ENCODE measurements at regions not wholly inside any gene's neighbourhood (a gene's known extent, or its start where the extent isn't known, plus 50 kb on each side); places are given as distances from the start of the nearest gene placed in this dataset.

GRCh38 chr7:51789489-51789888 is 472.9 kb upstream of the COBL start:
- DNase-seq (ENCODE audit: low read depth), result no peak

DNA sequence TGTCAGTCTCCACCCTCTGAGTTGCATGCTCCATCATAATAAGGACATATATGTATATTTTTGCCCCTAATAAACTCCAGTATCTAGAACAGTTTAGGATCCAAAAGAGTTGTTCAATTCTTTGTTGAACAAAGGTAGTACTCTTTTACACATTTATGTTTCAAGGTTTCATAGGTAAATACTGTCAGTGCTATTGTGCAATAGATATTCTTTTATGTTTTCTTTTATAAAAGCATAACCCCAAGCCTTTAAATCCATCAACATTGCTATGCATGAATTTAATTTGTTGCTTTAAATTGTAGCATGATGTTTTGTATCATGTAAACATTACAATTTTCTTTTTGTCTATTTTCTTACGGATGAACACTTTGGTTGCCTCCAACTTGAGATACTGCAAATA is 469.7 kb upstream of the COBL start:
- no peak for DNase-seq (ENCODE audit: low read depth)

DNA sequence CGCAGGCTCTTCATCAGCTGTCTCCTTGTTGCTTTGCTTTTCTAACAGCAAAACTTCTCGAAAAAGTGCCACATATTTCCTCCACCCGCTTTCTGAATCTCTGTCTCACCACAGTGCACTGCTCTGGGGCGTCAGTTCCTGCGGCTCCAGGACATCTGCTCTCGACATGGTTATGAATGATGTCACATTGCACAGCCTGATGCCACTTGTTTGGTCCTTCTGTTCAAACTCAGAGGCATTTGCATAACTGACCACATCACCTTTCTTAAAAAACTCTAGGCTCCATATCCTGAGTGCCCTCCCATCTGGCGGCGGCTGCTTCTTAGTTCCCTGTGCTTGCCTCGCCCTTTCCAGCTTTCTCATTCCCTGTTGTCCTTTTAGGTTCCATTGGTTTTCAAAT is 469.3 kb upstream of the COBL start:
- no peak for DNase-seq (ENCODE audit: low read depth)

DNA sequence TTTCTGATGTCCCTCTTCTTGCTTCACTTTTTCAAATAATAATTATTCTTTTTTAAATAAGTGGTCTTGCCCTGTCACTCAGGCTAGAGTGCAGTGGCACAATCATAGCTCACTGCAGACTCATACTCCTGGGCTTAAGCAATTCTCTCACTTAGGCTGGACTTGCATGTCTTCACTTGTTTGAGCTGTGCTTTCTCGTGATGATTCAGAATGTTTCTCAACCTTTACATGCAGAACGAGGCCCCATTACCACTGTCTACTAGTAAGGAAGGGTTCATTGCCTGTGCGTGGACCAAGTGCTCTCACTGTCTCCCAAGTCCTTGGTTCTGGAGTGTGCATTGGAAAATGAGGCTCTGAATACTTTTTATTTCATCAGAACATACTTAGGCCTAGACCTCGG is 468.6 kb upstream of the COBL start:
- DNase-seq (ENCODE audit: low read depth), result no peak

DNA sequence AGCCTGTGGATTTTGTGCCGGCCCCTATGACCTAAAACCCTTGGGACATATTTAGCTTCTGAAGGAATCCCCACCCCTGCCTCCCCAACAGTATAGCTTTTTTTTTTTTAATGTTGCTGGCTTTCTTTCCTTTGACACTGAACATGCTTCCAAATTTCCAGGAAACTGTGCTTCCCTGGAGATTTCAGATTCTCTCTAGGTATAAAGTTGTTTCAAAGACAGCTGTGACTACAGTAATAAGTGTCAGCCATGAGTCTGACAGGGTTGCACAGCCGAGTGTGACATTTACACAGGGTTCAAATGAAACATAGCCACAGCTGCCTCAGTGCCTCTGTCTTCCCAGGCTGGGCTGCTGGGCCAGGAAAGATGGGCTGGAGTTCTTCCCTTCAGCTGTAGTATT is 466.6 kb upstream of the COBL start:
- no peak for DNase-seq (ENCODE audit: low read depth)

GRCh38 chr7:51778121-51778520 is 461.5 kb upstream of the COBL start:
- no peak for DNase-seq (ENCODE audit: low read depth)

DNA sequence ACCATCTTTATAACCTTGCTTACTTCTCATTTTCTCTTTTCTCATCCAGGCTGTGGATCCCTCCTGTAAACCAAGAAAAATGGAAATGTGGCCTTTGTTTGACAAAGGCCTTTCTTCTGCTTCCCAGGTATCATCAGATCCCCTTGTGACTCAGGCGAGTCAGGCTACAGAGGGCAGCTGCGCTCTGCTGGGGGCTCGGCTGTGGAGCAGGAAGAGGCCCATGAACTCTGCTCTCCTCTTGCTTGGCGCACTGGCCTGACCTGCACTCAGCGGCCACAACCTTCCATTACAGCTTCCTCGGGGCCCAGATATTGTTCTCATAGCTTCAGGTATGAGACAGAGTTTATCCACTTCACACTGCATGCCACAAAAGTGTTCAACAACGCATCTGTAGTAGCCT is 457.6 kb upstream of the COBL start:
- no peak for DNase-seq (ENCODE audit: low read depth)

DNA sequence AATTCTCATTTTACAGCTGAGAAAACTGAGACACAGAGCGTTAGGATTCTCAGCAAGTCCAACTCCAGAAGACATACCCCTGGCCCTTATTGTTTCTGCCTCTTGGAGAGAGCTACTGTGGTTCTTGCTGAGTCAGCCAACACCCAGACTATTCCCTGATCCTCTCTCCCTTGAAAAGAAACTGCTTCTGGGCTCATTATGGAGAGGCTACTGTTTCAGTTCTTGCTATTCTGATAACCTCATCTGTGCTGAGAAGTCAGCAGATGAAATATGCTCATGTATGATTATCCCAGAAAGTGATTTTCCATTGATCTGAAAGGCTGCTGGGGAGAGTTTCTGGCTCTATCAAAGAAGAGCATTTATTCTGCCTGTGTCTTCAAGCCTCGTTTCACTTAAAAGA is 455.6 kb upstream of the COBL start:
- DNase-seq (ENCODE audit: low read depth), result no peak

DNA sequence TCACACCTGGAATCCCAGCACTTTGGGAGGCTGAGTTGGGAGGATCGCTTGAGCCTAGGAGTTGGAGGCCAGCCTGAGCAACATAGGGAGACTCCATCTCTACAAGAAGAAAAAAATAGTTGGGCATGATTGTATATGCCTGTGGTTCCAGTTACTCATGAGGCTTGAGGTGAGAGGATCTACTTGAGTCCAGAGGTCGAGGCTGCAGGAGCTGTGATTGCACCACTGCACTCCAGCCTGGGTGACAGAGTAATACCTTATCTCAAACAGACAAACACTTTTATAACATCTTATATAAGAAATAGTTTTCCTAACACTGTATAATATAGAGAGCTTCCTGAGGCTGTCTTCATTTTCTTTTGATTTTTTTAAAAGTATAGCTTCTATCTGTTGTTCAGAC is 448.4 kb upstream of the COBL start:
- DNase-seq (ENCODE audit: low read depth), result no peak

GRCh38 chr7:51759985-51760384 is 443.4 kb upstream of the COBL start:
- DNase-seq (ENCODE audit: low read depth), result no peak

DNA sequence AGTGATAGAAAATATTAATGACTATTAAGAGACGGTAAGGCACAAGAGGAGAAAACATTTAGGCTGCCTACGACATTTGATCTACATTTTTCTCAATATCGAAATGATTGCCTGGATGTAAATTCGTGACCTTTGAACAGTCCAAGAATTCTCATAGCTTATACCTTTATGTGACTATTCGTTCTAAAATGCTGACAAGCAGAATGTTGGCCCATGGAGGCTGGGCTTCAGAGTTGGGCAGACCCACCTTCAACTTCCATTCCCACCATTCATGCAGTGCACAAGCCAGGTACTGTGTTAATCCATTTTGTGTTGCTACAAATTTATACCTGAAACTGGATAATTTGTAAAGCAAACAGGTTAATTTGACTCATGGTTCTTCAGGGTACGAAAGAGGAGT is 441.4 kb upstream of the COBL start:
- DNase-seq (ENCODE audit: low read depth), result no peak

GRCh38 chr7:51732951-51733350 is 416.3 kb upstream of the COBL start:
- DNase-seq (ENCODE audit: low read depth), result no peak

DNA sequence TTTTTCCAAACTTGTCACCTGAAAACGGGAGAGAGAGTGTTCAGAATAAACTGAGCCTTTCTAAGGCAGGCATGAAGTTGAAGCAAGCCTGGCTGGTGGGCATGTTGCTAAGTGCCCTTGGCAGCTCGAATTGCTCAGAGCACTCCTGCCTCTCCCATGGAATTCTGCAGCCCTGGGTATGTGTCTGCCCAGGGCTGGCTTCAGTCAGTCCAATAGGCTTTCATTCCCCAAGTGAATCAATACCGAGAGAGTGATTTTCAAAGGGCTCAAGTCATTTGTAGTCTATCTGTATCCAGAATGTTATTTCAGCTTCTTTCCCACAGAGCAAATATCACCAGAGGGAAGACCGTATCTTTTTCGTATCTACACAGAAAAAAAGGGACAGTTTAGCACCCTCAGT is 415.5 kb upstream of the COBL start:
- no peak for DNase-seq (ENCODE audit: low read depth)

DNA sequence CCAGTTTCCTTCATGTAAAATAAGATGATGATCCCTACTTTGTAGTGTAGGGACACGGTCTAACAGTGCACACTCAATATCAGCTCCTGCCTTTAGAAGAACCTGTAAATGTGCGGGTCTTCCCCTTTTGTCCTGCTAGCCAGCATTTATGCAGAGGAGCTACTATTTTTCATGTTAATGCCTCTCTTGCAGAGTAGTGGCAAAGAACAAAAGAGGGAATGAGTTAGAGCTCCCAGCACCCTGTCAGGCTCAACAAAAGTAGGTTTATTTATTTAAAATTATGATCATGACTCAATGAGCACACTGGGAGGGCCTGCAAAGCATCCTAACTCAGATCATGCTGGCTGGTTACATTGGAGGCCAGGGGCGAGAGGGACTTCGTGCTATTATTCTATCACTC is 414.5 kb upstream of the COBL start:
- DNase-seq (ENCODE audit: low read depth), result no peak

DNA sequence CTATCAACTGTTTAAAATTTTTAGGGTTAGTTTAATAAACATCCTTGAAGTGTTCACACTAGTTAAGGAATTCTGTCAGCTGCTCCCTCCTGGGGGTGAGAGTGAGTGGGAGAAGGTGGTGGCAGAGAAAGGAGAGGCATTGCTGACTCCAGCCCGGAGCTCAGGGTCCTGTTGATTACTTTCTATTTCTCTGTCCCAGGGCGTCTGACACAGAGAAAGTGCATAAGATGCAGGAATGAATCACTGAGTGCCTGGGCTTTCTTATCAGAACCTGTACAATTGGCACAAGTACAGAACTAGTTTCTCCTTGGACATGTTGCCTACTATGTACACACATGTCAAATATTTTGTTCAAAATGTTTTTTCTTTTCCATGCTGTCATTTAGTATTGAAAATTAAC is 410.8 kb upstream of the COBL start:
- no peak for DNase-seq (ENCODE audit: low read depth)

- DNase-seq (ENCODE audit: low read depth), result no peak
These were observed 390.2 kb upstream of the COBL start for GRCh38 chr7:51706851-51707250.

- DNase-seq (ENCODE audit: low read depth), result no peak
These were observed 389.1 kb upstream of the COBL start for GRCh38 chr7:51705701-51706100.

DNA sequence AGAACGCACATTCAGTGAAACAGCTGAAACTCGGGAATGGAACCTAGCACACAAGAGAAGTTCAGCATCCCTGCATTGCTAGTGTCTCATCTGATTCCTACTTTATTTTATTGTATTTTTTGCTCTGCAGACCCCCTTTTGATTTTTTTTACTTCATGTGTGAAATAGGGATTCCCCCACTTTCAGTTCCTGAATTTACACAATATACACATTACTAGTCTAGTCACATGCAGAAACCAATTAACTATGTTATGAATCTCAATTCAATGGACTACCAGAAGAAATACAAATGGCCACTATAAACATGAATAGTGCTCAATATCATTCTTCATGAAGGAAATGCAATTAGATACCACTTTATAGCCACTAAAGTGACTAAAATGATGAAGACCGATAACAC is 386.1 kb upstream of the COBL start:
- DNase-seq (ENCODE audit: low read depth), result no peak

DNA sequence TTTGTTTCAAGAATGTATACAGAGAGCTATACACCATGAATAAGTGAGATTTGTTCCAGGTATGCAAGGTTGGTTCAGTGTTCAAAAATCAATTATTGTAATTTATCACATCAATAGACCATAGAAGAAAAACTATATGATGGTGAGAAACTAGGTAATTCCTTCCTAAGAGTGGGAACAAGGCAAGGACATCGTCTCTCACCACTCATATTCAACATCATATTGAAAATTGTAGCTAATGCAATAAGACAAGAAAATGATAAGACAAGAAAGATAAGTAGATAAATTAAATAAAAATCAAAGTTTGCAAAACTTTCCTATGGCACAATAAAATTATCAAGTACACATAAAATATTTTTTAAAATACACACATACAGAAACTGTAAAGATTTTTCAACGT is 385.3 kb upstream of the COBL start:
- no peak for DNase-seq (ENCODE audit: low read depth)

DNA sequence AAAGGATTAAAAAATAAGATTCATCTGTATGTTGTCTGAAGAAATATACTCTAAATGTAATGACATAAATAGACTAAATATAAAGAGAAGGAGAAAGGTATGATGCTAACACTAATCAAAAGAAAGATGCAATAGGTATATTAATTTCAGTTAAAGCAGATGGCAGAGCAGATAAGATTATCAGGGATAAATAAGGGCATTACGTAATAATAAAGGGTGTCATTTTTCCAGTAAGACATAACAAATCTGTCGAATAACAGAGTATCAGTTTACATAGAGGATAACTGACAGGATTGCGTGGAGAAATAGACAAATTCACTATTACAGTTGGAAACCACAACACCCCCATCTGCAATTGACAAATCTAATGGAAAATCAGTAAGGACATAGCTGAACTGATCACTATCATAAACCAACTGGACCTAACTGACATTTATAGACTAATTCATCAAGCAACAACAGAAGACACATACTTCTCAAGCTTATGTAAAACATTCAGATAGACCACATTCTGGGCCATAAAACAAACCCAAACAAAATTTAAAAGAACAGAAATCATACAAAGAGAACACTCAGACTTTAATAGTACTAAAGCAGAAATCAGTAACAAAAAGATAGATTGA is 384.1 kb upstream of the COBL start:
- DNase-seq (ENCODE audit: low read depth), result no peak

GRCh38 chr7:51693258-51693657 is 376.6 kb upstream of the COBL start:
- no peak for DNase-seq (ENCODE audit: low read depth)

- no peak for DNase-seq (ENCODE audit: low read depth)
These were observed 372.9 kb upstream of the COBL start for GRCh38 chr7:51689547-51689946.

DNA sequence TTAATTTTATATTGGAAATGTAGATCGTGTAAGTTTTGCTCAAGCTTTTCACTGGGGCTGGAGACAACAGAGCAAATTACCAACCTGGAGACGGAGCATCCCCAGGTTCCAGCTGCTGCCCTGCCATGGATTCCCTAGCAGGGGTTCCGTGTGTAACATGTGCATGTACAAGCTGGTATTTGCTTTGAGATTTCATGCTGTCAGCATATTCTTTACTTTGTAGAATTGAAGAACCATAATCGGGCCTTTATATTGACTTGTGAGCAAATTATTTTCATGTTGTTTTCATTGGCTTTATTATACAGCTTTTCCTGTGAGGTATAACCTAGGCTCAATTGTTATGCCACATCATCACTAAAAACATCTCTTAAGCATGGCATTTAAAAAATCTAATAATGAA is 369.2 kb upstream of the COBL start:
- no peak for DNase-seq (ENCODE audit: low read depth)

- DNase-seq (ENCODE audit: low read depth), result no peak
These were observed 364.2 kb upstream of the COBL start for GRCh38 chr7:51680594-51681399.
